VCaP (cell line): ENCODE measurements at regions not wholly inside any gene's neighbourhood (a gene's known extent, or its start where the extent isn't known, plus 50 kb on each side); places are given as distances from the start of the nearest gene placed in this dataset.

Experiments used
- H3K27ac ChIP-seq: fragments of 450-650 bp; 2 replicates; pipeline ENCODE4 v1.5.1; 2017
- CTCF ChIP-seq: fragments of 450-650 bp; conservative IDR thresholded peaks from 2 replicates; pipeline ENCODE4 v1.5.1; 2017; ENCODE audit warnings: mild to moderate bottlenecking, moderate library complexity

GRCh38 chr18:70380915-70381896 lies 92.4 kb downstream of the SOCS6 start:
- TF ChIP-seq CTCF = no peak

More at GRCh38 chr18:70380915-70381896, 92.4 kb downstream of the SOCS6 start:
- no peak overlapping the region for H3K27ac ChIP-seq
